GM12878 (cell line): ENCODE measurements at regions not wholly inside any gene's neighbourhood (a gene's known extent, or its start where the extent isn't known, plus 50 kb on each side); places are given as distances from the start of the nearest gene placed in this dataset.

Experiments
- CBX3 ChIP-seq: fragments of 200-600 bp; sonication (generic); IDR thresholded peaks from 2 replicates; pipeline ENCODE4 v1.6.1; 2016; ENCODE audit warnings: low read depth, borderline replicate concordance
- JUNB ChIP-seq: IDR thresholded peaks from 2 replicates; pipeline ENCODE4 v1.6.1; 2016; ENCODE audit warnings: antibody characterized with exemption, mild to moderate bottlenecking
- MEF2B ChIP-seq: fragments of 450-650 bp; IDR thresholded peaks from 2 replicates; pipeline ENCODE4 v1.6.1; 2018; ENCODE audit warnings: mild to moderate bottlenecking, moderate library complexity; ENCODE audit not compliant: partially characterized antibody, poor library complexity, severe bottlenecking
- POLR2AphosphoS2 ChIP-seq: IDR thresholded peaks from 2 replicates; pipeline ENCODE4 v1.6.1; 2011; ENCODE audit warnings: low read depth, mild to moderate bottlenecking, low read length, improper control_type of control experiment, moderate library complexity
- POU2F2 ChIP-seq: IDR thresholded peaks from 3 replicates; pipeline ENCODE4 v1.6.1; 2011; ENCODE audit warnings: low read depth, mild to moderate bottlenecking, low read length, borderline replicate concordance
- STAT3 ChIP-seq: IDR thresholded peaks from 2 replicates; pipeline ENCODE4 v1.6.1; 2011; ENCODE audit warnings: low read depth, low read length, improper control_type of control experiment
- TCF3 ChIP-seq: IDR thresholded peaks from 2 replicates; pipeline ENCODE4 v1.6.1; 2012; ENCODE audit warnings: low read depth, mild to moderate bottlenecking, low read length, borderline replicate concordance; ENCODE audit not compliant: insufficient read depth
- ZBTB11 ChIP-seq: fragments of 450-650 bp; formaldehyde crosslinking; IDR thresholded peaks from 2 replicates; pipeline ENCODE4 v1.5.0; 2022; ENCODE audit warnings: mild to moderate bottlenecking, missing genetic modification characterization
- ZNF592 ChIP-seq: fragments of 450-650 bp; IDR thresholded peaks from 2 replicates; pipeline ENCODE4 v1.6.1; 2017; ENCODE audit warnings: mild to moderate bottlenecking, moderate library complexity

- TF ChIP-seq ZBTB11 (CRISPR knock-in tag) (no peak), JUNB (no peak), POLR2AphosphoS2 (no peak), POU2F2 (no peak), MEF2B (no peak), STAT3 (no peak), CBX3 (no peak), TCF3 (no peak), ZNF592 (no peak)
These were observed 57.5 kb upstream of the ZNF469 start (continued) for GRCh38 chr16:88325087-88325750.
